ENCODE measurements at regions not wholly inside any gene's neighbourhood (a gene's known extent, or its start where the extent isn't known, plus 50 kb on each side); places are given as distances from the start of the nearest gene placed in this dataset.
"Not testable (repeated sequence)": the region's sequence is repeated elsewhere in the genome, so short reads cannot be mapped to it uniquely, and the experiment has no call there.

DNA sequence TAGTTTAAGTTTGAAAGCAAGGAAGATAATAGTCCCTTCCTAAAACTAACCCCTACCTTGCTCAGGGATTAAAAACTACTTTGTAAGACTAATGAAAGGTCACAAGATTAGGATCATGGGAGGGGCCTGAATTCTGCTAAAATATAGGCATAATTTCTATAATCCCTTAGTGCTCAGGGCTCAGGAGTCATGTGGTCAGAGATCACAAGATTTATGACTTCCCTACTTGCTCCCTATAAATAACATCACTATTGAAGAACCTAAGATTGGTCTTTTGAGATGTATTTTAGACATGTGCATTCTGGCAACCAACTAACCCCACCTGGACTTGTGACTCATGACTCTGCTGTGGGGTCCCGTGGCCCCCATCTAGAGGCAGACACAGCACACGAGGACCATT lies 81.1 kb downstream of the STMND1 start:
- DNase-seq (ENCODE audit: low read depth, low spot score), result no peak

DNA sequence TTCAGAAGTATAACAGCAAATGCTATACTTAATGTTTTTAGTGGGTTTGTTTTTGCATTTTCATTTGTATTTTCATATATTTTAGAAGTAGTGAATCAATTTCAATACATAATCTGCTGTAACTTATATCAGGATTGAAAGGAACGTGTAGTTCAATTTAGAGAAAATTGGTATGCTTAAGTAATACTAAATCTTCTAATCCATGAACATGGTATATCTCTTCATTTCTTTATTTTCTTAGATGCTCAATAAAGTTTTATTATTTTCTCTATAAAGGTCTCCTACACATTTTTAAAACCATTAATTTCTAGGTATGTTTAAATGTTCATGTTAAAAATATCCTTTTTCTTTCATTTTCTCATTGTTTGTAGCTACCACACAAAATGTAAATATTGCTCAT lies 85.1 kb downstream of the STMND1 start:
- no peak for DNase-seq (ENCODE audit: low read depth, low spot score)

DNA sequence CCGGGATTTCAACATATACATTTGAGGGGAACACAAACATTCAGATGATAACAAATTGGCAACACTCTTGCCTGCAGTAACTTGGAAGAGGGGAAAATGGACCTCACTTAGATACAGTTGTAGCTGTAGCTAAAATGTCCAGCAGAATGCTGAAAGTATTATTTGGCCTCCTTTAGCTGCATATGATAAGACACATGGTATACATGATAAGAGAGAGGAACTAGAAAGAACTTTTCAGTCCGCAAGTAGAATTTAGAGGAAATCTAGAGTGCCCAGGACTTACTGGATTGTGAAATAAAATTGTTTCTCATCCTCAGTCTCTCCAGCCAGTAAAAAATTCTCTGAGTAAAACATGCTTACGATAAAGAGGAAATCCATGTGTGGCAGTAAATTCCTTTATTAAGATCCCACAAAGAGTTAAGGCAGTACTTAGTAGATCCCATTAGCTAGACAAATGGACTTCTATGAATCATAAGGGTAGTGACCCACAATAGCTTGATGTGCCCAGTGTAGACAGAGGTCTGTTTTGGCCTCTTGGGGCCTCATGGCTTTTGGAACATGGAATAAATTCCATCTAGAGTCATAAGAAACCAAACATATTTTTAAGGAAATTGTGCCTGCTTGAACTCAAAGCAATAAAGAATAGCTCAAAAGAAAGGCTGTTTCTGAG lies 87.9 kb upstream of the RBM24 start:
- no peak for DNase-seq (ENCODE audit: low read depth, low spot score)

DNA sequence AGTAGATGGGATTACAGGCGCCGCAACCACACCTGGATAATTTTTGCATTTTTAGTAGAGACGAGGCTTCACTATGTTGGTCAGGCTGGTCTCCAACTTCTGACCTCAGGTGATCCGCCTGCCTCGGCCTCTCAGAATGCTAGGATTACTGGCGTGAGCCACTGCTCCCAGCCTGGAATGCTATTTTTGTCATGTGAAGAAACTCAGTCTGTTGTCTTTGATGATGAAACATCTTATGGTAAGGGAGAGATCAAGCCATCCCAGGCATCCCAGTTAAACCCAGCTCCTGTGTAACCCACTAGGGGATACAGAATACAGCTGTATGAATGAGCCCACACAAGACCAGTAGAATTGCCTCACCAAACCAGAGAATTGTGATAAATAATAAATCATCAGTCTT lies 83.6 kb upstream of the RBM24 start:
- DNase-seq (ENCODE audit: low read depth, low spot score), result no peak

DNA sequence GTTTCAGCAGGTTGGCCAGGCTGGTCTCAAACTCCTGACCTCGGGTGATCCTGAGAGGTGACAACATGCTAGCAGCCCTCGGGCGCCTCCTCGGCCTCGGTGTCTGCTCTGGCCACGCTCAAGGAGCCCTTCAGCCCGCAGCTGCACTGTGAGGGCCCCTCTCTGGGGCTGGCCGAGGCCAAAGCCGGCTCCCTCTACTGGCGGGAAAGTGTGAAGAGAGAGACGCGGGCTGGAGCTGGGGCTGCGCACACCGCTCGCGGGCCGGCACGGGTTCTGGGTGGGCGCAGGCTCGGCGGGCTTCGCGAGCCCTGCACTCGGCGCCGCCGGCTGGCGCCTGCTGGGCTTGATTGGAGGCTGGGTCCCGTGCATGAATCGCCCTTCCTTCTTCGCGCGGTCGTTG lies 80.8 kb upstream of the RBM24 start:
- DNase-seq (ENCODE audit: low read depth, low spot score), result peak; percentile 92

DNA sequence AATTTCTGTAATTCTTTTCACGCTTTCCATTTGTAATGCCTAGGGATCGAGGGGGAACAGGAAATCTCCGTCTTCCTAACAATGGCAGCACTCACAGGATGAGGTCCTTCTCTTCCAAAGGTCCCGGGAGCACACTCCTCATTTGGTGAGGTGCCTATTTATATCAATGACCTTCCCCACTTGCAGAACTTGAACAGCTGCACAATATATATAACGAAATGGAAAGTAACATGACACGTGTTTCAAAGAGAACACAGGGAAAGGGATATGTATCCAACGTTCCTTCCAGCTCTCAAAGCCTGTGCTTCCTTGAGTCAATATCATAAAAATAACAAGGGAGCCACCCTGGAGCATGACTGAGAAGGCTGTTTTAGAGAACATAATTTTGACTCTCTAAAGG lies 78.6 kb upstream of the RBM24 start:
- no peak for DNase-seq (ENCODE audit: low read depth, low spot score)

DNA sequence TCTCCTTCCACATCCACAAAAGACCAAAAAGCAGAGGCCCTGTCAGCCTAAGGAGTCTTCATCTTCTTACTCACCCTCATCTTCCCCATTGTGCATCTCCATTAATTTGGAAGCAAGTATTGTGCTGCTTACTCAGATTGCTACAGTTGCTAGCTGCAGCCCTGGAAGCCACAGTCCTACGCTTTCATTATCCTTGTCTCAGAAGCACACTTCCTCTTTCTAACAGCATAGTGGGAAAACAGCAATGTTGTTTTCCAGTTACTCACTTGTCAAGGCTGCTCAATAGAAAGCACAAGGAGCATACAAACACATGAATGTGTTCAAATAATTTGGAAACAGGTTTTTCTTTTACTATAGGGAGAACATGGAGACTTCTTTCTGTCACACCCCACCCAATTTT lies 76.6 kb upstream of the RBM24 start:
- DNase-seq (ENCODE audit: low read depth, low spot score), result no peak

DNA sequence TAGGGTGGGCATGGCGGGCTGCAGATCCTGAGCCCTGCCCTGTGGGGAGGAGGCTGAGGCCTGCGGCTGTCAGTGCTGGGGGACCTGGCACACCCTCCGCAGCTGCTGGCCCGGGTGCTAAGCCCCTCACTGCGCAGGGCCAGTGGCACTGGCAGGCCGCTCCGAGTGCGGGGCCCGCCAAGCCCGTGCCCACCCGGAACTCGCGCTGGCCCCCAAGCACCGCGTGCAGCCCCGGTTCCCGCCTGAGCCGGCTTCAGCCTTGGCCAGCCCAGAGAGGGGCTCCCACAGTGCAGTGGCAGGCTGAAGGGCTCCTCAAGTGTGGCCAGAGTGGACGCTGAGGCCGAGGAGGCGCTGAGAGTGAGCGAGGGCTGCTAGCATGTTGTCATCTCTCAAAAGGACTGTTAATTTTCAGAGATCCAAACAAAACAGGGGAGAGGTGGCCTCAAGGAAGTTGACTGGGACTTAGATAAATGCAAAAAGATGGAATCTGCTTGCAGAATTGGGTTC lies 74.5 kb upstream of the RBM24 start:
- no peak for DNase-seq (ENCODE audit: low read depth, low spot score)

DNA sequence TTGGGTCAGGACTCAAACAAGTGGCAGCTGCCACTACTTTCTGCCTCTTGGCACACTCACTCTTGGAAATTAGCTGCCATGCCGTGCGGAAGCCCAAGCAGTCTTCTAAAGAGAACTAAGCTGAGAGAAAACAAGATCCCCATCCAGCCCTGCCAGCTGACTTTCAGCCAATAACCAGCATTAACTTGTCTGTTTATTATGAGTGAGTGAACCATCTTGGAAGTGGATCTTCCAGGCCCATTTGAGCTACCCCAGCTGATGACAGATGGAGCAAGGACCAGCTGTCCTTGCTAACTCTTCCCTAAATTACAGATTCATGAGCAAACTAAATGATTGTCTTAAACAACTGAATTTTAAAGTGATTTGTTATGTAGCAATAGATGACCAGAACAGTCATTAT lies 73.9 kb upstream of the RBM24 start:
- no peak for DNase-seq (ENCODE audit: low read depth, low spot score)

DNA sequence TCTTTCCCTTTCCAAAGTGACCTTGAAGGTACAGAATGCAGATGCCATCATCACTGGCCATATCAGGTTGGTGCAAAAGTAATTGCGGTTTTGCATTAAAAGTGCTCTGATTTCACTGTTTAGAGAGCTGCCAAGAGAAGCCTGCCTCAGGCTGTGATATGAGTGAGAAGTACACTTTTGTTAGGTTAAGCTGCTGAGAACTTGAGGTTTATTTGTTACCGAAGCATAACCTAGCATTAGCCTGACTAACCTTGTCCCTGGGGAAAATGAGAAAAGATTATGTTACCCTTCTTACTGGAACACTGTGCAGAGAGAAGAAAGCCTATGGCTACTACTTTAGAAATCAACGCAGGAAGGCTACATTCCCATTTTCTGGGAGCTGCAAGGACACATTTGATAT lies 70.5 kb upstream of the RBM24 start:
- no peak for DNase-seq (ENCODE audit: low read depth, low spot score)

DNA sequence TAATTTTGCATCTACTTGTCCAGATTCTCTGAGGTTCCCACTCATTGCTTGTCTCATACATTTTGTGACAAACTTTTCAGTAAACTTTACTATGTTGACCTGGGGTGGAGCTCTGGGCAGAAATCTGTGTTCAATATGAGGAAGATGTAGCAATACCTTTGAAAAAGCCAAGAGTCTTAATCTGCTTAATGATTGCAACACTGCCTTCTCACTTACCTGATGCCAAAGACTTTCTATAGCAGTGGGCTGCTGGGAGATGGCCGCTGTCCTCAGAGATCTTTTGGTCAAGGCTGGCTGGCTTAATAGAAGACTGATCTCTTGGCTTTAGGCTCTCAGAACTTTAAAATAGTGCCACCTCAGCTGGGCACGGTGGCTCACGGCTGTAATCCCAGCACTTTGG lies 70.1 kb upstream of the RBM24 start:
- DNase-seq (ENCODE audit: low read depth, low spot score), result no peak

DNA sequence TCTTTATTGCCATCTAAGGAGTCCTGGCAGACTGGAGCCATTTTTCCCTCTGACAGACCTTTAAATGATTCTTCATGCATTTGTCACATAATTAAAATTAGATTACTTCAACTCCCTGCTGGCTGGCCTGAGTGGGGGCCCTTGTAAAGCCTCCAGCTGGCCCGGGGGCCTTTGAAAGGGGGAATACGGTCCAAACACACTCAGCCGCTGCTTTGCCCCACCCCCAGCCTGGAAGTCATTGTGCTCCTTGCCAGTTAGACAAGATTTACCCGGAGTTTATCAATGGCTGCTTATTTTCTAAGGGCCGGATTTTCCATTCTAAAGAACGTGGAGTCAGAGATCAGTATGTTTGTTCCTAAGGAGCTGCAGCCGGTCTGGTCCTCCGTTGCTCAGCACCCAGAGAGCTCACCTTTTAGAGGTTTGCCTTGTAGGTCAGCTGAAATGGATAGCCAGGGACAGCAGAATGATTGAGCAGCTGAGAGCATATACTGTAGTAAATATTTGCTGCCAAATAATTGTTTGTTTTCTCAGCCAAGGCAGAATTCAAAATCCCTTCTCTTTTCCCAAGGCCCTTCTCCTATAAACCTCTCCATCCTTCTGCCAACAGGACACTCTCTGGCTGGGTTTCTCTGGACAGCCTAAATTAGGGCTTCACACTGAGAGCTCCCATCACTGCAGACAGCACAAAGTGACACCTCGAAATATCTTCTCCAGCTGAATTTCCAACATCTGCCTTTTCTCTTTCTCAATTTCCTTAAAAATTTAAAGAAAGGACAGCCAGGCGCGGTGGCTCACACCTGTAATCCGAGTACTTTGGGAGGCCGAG lies 68.4 kb upstream of the RBM24 start:
- peak; percentile 26 for DNase-seq (ENCODE audit: low read depth, low spot score)

DNA sequence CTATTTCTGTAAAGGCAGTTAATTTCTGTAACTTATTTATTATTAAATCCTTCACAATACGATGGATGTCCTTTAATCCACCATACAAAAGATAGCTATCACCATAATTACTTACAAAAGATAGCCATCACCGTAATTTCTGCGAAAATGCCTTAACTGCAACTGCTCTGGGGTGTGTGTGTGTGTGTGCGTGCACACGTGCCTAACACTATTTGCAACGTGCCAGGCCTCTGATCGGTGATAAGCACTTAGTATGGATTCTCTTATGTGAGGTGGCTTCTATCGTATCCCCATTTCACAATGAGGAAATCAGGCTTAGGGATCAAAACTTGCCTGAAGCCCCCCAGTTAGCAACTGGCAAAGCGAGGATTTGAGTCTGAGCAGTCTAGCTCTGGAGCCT lies 67.1 kb upstream of the RBM24 start:
- DNase-seq (ENCODE audit: low read depth, low spot score), result no peak

DNA sequence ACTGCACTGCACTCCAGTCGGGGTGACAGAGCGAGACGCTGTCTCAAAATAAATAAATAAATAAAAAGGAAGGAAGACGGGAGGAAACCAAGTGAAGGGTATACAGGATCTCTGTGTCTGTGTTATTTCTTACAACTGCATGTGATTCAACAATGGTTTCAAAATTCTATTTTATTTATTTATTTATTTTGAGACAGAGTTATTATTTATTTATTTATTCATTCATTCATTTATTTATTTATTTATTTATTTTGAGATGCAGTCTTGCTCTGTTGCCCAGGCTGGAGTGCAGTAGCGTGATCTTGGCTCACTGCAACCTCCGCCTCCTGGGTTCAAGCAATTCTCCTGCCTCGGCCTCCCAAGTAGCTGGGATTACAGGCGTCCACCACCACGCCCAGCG lies 64.2 kb upstream of the RBM24 start:
- not testable (repeated sequence) for DNase-seq (ENCODE audit: low read depth, low spot score)

DNA sequence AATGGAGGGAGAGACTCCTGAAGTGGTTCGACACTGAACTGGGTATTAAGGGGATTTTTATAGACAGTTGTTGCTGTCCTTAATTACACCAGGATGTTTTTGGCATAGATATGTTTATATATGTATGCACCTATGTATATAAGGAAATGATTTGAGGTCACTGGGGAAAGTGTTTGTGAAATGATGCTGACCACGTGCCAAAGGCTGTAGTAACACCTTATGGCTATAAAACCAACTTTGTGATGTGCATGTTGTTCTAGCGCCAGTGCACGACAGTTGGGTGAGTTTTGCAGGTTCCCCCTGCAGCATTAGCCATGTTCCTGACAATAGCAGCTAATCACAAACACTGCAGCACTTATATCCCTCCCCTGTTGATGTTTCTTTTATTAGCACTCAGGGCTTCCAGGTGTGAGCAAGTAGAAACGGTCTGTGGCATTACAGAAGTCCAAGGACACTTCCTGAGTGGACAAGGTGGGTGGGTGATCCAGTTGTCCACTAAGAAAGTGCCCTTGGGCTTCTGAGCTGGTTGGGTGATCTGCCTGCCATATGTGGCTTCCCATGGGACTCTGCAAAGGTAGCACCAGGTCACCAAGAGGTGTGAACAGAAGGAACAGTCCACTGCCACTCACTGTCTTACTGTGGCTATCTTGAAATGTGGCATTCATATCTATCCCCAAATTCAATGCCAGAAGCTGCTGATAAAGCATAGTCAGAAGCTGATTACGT lies 63.0 kb upstream of the RBM24 start:
- no peak for DNase-seq (ENCODE audit: low read depth, low spot score)

DNA sequence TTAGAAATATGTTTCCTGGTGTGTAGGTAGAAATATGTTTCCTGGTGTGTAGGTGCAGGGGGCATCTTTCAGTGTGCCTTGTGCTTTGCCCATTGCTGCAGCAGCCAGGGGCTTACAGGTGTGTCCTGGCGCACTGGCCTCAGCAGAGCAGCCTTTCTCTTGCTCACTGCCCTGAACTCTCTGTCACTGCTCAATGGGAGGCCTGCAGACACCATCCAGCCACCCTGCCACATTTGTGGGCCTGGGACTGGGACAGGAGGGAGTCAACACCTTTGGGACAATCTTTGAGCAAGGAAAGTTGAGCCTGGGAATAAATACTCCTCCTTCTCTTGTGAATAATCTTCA lies 62.4 kb upstream of the RBM24 start:
- no peak for DNase-seq (ENCODE audit: low read depth, low spot score)

DNA sequence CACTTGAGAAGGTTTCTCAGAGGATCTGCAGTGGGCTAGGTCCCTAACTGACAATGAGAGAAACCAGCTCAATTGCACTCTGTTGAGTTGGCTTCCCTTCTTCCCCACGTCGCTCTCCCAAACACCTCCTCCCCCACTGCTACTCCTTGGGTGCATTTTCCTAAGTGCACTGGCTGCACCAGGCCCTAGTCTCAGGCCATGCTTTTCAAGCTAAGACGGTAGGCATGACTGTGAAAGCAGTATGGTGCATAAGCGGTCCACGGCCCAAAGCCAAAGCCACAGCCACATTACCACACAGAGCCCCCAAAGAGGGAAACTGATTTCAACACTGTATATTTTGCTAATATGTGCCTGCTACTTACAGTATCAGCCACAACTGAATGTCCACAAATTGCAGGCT lies 62.1 kb upstream of the RBM24 start:
- DNase-seq (ENCODE audit: low read depth, low spot score), result no peak

DNA sequence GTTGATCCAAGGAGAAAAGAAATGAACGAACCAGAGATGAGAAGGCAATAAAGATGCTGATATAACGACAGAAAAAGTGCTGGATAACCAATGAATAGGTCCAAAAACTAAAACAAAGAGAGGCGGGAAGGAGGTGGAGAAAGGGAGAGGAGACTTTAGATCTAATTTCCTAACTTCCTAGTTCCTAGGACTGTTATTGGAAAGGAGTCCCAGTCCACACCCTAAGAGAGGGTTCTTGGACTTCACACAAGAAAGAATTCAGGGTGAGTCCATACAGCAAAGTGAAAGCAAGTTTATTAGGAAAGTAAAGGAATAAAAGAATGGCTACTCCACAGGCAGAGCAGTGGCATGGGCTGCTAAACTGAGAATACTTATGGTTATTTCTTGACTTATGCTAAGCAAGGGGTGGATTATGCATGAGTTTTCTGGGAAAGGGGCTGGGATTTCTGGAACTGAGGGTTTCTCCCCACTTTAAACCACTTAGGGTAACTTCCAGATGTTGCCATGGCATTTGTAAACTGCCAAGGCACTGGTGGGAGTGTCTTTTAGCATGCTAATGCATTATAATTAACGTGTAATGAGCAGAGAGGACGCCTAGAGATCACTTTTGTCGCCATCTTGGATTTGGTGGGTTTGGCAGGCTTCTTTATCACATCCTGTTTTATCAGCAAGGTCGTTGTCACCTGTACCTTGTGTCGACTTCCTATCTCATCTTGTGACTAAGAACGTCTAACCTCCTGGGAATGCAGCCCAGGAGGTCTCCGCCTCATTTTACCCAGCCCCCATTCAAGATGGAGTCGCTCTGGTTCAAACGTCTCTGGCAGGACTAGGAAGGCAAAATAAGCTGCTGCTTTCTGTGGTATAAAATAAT lies 60.9 kb upstream of the RBM24 start:
- no peak for DNase-seq (ENCODE audit: low read depth, low spot score)

DNA sequence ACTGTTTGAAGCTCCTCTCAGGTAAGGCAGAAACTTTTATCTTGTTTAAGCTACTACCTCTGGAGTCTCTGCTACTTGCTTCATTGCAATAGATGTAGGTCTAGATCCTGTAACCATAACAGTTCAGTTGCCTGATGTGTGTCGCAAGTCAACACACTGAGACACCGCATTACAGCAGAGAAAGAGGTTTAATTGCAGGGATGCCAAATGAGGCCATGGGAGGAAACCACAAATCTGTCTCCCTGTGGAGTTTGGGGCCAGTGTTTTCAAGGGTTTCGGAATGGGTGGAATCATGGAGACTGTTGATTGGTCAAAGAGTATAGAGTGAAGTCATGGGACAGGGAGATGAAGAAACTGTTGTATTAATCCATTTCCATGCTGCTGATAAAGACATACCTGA lies 57.1 kb upstream of the RBM24 start:
- DNase-seq (ENCODE audit: low read depth, low spot score), result no peak

DNA sequence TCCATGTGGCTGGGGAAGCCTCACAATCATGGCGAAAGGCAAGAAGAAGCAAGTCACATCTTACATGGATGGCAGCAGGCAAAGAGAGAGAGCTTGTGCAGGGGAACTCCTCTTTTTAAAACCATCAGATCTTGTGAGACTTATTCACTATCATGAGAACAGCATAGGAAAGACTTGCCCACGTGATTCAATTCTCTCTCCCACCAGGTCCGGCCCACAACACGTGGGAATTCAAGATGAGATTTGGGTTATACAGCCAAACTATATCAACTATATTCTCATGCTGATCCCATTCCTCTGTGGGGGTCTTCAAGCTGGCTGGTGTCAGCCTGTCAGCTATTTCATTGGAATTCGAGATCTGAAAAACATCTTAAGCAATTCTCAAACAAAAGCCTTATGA lies 56.7 kb upstream of the RBM24 start:
- not testable (repeated sequence) for DNase-seq (ENCODE audit: low read depth, low spot score)

DNA sequence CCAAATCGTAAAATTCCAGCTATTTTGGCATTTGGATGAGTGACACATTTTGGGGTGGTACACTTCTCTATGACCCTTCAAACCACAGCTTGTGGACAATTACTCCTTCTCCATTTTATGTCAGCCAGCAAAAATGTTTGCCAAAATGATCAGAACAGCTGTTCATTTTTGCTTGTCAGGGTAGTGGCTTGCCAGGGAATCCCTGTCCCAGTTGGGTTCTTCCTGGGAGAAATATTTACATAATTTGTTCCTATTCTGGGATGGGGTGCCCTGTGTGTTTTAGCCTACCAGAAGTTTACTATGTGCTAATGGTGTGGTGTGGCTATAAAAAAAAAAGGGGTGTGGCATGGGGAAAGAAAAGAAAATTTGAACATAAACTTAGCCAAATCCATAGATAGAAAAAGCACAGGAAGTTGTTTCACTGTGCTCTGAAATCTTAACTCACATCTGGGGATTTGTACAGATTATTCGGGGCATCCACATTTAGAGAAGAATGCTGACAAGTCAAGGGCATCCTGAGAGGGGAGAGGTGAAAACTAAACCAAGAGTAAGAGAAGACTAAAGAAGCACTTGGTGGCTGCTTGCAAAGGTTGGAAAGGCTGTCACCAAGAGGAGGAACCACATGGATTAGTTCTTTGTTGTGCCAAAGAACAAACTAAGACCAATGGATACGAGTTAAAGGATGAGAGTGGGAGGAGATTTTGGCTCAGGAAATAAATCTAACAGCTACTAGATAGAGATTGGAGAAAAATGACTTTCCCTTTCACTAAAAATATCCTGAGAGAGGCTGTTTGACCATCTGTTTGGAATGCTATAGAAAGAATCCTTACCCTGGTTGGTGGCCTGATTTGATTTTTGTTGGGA lies 55.2 kb upstream of the RBM24 start:
- no peak for DNase-seq (ENCODE audit: low read depth, low spot score)

Data from ELF-1 (cell line).